ELF-1 (cell line): ENCODE measurements at regions not wholly inside any gene's neighbourhood (a gene's known extent, or its start where the extent isn't known, plus 50 kb on each side); places are given as distances from the start of the nearest gene placed in this dataset.
"Not testable (repeated sequence)": the region's sequence is repeated elsewhere in the genome, so short reads cannot be mapped to it uniquely, and the experiment has no call there.

Experiments
- DNase-seq: peaks from one replicate; pipeline ENCODE4 v3.0.0-alpha.2; 2016; ENCODE audit warnings: low read depth, low spot score

DNA sequence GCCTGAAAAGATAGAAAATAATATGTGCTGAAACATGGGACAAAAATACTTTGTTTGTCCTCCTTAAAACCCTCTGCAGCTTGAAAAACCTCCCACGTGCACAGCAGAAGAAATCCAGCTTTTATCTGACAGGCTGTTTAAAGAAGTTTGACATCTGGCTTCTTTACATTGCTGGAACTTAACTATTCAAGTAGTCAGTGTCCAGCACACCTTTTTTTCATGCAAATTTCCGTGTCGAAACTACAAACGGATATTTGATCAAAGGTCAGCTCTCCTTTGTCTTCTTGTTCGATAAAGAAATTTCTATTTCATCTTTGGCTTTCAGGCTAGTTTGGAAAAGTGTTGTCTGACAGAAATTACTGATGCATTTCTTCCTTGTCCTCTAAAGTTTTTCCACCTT lies 66.8 kb upstream of the KBTBD8 start:
- DNase-seq: no peak

DNA sequence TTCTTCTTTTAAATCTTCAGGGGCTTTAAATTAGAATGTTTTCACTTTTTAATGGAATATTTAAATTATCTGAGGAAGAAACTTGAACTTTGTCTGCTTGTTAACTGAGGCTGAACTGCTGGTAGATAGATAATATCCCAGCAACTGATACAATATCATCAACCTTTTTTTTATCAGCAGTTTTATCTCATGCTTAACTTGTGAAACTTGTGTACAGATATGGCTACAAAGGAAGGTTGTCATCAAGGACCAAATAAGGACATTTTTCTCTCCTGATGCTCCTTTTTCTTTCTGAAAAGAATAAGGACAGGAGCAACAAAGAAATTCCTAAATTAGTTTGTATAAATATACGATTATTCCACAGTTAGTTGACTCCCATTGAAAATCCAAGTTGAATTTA lies 66.4 kb upstream of the KBTBD8 start:
- DNase-seq: no peak

DNA sequence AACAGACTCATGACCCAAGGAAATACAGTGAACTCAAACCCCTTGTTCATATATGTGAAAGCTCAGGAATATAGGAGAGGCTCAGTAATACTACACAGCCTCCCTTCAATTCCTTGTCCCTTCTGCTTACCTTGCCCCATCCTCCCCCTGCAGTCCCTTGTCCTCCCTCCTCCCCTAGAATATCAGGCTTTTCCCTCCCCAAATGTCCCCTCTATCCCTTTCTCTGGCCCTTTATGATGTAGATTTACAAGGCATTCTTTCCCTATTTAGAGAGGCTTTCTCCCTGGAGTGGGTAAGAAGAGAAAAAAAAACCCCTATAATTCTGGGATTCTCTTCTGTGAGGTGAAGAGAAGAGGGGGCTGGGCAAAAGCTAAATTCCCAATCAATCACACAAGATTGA lies 64.9 kb upstream of the KBTBD8 start:
- DNase-seq: peak; percentile 28

DNA sequence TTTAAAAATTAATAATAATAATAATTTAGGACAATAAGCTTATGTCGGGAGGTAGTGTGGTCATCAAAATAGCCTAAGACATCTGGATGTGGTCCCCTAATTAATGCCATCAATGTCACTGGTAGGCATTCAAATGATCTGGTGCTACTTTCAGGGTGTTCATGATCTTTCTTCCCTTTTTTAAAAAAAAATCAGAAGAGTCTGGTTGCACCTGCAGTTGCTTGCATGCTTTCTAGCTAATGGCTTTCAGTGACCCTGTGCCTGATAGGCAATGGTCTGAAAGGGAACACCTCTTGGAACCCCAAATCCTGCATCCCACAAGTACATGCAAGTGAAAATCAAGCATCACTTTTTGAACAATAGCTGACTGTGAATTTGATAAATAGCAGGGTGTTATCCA lies 64.1 kb upstream of the KBTBD8 start:
- no peak for DNase-seq

GRCh38 chr3:66934725-66935124 lies 63.4 kb upstream of the KBTBD8 start:
- DNase-seq: no peak

GRCh38 chr3:66937041-66937440 lies 61.1 kb upstream of the KBTBD8 start:
- not testable (repeated sequence) for DNase-seq

DNA sequence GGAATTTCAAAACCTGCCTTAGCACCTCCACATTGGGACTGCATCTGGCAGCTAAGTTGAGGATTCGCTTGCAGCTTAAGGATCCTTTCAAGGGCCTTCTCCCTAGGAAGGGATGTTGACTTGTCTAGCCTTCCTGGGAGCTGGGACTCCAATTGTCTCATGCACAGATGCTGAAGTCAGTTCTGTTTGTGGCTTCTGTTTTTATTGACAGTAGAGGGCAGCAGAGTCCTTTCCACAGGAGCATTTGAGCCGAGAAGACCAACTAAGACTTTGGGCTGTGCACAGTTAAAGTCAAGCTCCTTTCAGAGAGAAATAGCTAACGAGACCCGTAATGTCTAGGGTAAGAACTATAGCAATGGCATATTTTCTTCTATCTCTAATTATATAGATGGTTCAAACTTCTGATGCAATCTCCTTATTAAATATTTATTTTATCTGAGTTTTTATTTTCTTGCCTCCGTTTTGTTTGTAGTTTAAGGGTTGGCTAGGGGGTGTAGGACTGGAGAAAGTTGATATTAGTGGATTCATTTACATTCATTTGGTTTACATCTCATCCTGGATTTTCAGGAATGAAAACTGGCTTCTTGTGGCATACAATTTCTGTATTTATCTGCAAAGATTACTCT lies 59.7 kb upstream of the KBTBD8 start:
- peak; percentile 75 for DNase-seq

DNA sequence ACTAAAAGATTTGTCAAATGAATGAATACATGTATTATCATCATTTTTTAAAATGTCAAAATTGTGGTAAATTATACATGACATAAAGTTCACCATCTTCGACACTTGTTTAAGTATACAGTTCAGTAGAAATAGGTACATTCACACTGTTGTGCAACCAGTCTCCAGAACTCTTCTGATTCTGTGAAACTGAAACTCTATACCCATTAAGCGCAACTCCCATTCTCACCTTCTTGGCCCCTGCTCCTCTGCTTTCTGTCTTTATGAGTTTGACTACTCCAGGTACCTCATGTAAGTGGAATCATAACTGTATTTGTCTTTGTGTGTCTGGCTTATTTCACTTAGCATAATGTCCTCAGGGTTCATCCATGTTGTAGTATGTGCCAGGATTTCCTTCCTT lies 50.1 kb upstream of the KBTBD8 start:
- no peak for DNase-seq
